ENCODE measurements at regions not wholly inside any gene's neighbourhood (a gene's known extent, or its start where the extent isn't known, plus 50 kb on each side); places are given as distances from the start of the nearest gene placed in this dataset.
A peak's percentile ranks its signal among the peaks of the same experiment; 100 is the strongest.

GRCh38 chr9:87100001-87100400, 152.7 kb upstream of the GAS1 start:
- intact Hi-C loops (cut with DNase I; ENCODE audit: low total_unique reads): no loop called here
- H3K9me3 ChIP-seq: no peaks in the 10 kb centered on the region
- no peaks in the 10 kb centered on the region for H3K4me1 ChIP-seq
- no peak overlapping the region for H3K4me3 ChIP-seq
- no peaks in the 10 kb centered on the region for H3K36me3 ChIP-seq
- H3K27me3 ChIP-seq: no peaks in the 10 kb centered on the region
- DNase-seq: no peak
- no peak overlapping the region for H3K27ac ChIP-seq
- TF ChIP-seq POLR2A (IDR thresholded peaks at IDR 0.05): no peak
- TF ChIP-seq CTCF (IDR thresholded peaks at IDR 0.05): no peak

GRCh38 chr9:87102126-87102525, 154.8 kb upstream of the GAS1 start:
- H3K9me3 ChIP-seq: no peaks in the 10 kb centered on the region
- no peak overlapping the region for H3K4me3 ChIP-seq
- TF ChIP-seq POLR2A (IDR thresholded peaks at IDR 0.05): no peak
- no peak for TF ChIP-seq CTCF (IDR thresholded peaks at IDR 0.05)
- H3K27ac ChIP-seq: no peak overlapping the region
- no peaks in the 10 kb centered on the region for H3K36me3 ChIP-seq
- no peaks in the 10 kb centered on the region for H3K27me3 ChIP-seq
- no peaks in the 10 kb centered on the region for H3K4me1 ChIP-seq
- intact Hi-C loops (cut with DNase I; ENCODE audit: low total_unique reads): no loop called here
- no peak for DNase-seq

- intact Hi-C loops (cut with DNase I; ENCODE audit: low total_unique reads): no loop called here
- Histone ChIP-seq H3K36me3 (no peaks in the 10 kb centered on the region), H3K4me3 (no peak overlapping the region), H3K27ac (no peak overlapping the region), H3K27me3 (no peaks in the 10 kb centered on the region), H3K9me3 (no peaks in the 10 kb centered on the region), H3K4me1 (peaks cover 0 to 20% of the 10 kb centered on the region in 2 donors)
- DNase-seq: no peak
- TF ChIP-seq POLR2A (IDR thresholded peaks at IDR 0.05) (no peak), CTCF (IDR thresholded peaks at IDR 0.05) (no peak)
Measured at GRCh38 chr9:87107072-87107471, 159.8 kb upstream of the GAS1 start.

- DNase-seq: no peak
- Histone ChIP-seq H3K36me3 (no peaks in the 10 kb centered on the region), H3K27ac (peak overlapping the region; percentile 62 to 80), H3K9me3 (no peaks in the 10 kb centered on the region), H3K27me3 (no peaks in the 10 kb centered on the region), H3K4me1 (peaks cover 0 to 20% of the 10 kb centered on the region in 2 donors), H3K4me3 (no peak overlapping the region)
- TF ChIP-seq POLR2A (IDR thresholded peaks at IDR 0.05) (no peak), CTCF (IDR thresholded peaks at IDR 0.05) (no peak)
- intact Hi-C loops (cut with DNase I; ENCODE audit: low total_unique reads): no loop called here
Measured at GRCh38 chr9:87108661-87109060, 161.4 kb upstream of the GAS1 start.

GRCh38 chr9:87109231-87109631, 161.9 kb upstream of the GAS1 start:
- Histone ChIP-seq H3K27ac (peak overlapping the region; percentile 62 to 80), H3K27me3 (no peaks in the 10 kb centered on the region), H3K9me3 (no peaks in the 10 kb centered on the region), H3K4me1 (peaks cover 0 to 20% of the 10 kb centered on the region in 2 donors), H3K36me3 (no peaks in the 10 kb centered on the region), H3K4me3 (no peak overlapping the region)
- TF ChIP-seq POLR2A (IDR thresholded peaks at IDR 0.05) (no peak), CTCF (IDR thresholded peaks at IDR 0.05) (no peak)
- no peak for DNase-seq
- intact Hi-C loops (cut with DNase I; ENCODE audit: low total_unique reads): no loop called here
